ENCODE measurements at regions not wholly inside any gene's neighbourhood (a gene's known extent, or its start where the extent isn't known, plus 50 kb on each side); places are given as distances from the start of the nearest gene placed in this dataset.

DNA sequence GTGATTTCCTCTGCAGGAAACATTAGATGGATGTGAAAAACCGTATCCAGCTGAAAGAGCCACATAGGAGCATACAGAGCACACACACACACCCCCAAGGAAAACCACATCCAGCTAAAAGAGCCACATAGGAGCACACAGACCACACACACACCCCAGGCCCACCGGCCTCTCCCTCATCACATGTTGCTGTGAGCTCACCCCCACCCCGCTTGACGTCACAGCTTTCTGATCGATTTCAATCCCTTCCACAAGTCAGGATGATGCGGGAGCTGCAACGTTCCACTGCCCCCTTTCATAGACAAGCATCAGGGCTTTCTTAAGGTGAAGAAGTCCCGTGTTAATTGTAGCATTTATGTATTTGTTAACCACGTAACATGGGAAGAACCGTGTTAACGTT is 72.4 kb upstream of the SOX1 start:
- Histone ChIP-seq H3K4me1 (ENCODE audit: control insufficient read depth, insufficient read depth, low read length) (no peaks in the 10 kb centered on the region), H3K4me3 (ENCODE audit: insufficient read depth, low read depth, low read length) (no peak overlapping the region), H3K27me3 (ENCODE audit: control insufficient read depth, insufficient read depth, low read length, poor library complexity, severe bottlenecking) (peaks cover 16% of the 10 kb centered on the region), H3K36me3 (ENCODE audit: control insufficient read depth, insufficient read depth, low read length) (no peaks in the 10 kb centered on the region), H3K27ac (ENCODE audit: insufficient read depth, low read depth, low read length, poor library complexity, severe bottlenecking) (no peak overlapping the region), H3K9me3 (ENCODE audit: control insufficient read depth, low read length) (no peaks in the 10 kb centered on the region)
- 90 to 93% methylated on average over 11 of the region's 11 CpGs for WGBS, 2 experiments

DNA sequence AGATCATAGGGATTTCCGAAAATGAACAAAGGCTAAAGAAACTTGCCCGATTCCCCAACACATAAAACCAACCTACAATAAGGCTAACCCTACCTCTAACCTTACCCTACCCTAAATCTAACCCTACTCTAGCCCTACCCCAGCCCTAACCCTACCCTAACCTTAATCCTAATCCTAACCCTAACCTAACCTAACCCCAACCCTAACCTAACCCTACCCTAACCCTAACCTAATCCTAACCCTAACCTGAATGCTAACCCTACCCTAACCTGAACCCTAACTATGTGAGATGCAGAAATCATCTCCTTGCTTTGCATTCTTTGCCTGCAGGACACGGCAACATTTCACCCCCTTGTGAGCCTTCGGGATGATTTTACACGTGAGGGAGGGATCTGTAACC is 67.6 kb upstream of the SOX1 start:
- 77 to 84% methylated on average over 5 of the region's 5 CpGs for WGBS, 2 experiments
- Histone ChIP-seq H3K4me1 (ENCODE audit: control insufficient read depth, insufficient read depth, low read length) (no peaks in the 10 kb centered on the region), H3K36me3 (ENCODE audit: control insufficient read depth, insufficient read depth, low read length) (no peaks in the 10 kb centered on the region), H3K4me3 (ENCODE audit: insufficient read depth, low read depth, low read length) (no peak overlapping the region), H3K27me3 (ENCODE audit: control insufficient read depth, insufficient read depth, low read length, poor library complexity, severe bottlenecking) (peaks cover 22% of the 10 kb centered on the region), H3K27ac (ENCODE audit: insufficient read depth, low read depth, low read length, poor library complexity, severe bottlenecking) (no peak overlapping the region), H3K9me3 (ENCODE audit: control insufficient read depth, low read length) (no peaks in the 10 kb centered on the region)

DNA sequence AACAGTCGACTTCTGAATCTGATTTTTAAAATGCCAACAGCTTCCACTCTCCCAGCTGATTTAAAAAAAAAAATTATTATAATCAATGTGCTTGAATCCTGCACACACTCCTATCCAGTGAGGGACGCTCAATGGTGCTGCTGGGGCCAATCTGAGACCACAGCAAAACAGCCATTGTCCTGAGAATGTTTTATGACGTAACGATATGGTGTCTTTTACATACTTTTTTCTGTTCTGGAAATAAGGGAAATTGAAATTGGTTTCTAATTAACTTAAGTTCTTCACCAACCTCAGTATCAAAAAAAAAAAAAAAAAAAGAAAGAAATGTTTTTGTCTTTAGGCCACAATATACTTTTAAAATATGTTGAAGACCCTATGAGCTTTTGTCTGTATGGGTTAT is 66.1 kb upstream of the SOX1 start:
- Histone ChIP-seq H3K27me3 (ENCODE audit: control insufficient read depth, insufficient read depth, low read length, poor library complexity, severe bottlenecking) (peaks cover 22% of the 10 kb centered on the region), H3K27ac (ENCODE audit: insufficient read depth, low read depth, low read length, poor library complexity, severe bottlenecking) (no peak overlapping the region), H3K4me1 (ENCODE audit: control insufficient read depth, insufficient read depth, low read length) (no peaks in the 10 kb centered on the region), H3K4me3 (ENCODE audit: insufficient read depth, low read depth, low read length) (no peak overlapping the region), H3K9me3 (ENCODE audit: control insufficient read depth, low read length) (no peaks in the 10 kb centered on the region), H3K36me3 (ENCODE audit: control insufficient read depth, insufficient read depth, low read length) (no peaks in the 10 kb centered on the region)
- 94 to 98% methylated on average over 4 of the region's 4 CpGs for WGBS, 2 experiments

DNA sequence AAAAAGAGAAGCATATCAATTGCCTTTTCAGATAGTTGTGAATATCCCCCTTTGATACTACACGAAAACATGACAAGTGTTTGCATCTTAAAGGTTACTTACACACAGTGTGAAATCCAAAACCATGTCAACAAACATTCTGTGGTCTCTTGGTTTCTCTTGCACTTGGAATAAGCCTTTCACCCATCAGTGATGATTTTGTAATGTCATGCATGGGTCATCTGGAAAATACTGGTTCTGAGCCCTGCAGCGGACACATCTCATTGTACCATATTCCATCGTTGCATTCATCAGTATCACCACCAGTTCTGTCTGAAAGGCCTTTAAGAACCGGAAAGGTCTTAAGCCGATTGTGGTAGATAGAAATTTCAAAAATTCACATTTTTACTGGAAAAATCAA is 65.4 kb upstream of the SOX1 start:
- no peaks in the 10 kb centered on the region for H3K36me3 ChIP-seq (ENCODE audit: control insufficient read depth, insufficient read depth, low read length)
- peaks cover 22% of the 10 kb centered on the region for H3K27me3 ChIP-seq (ENCODE audit: control insufficient read depth, insufficient read depth, low read length, poor library complexity, severe bottlenecking)
- no peak overlapping the region for H3K27ac ChIP-seq (ENCODE audit: insufficient read depth, low read depth, low read length, poor library complexity, severe bottlenecking)
- no peaks in the 10 kb centered on the region for H3K9me3 ChIP-seq (ENCODE audit: control insufficient read depth, low read length)
- 93 to 95% methylated on average over 5 of the region's 5 CpGs for WGBS, 2 experiments
- no peaks in the 10 kb centered on the region for H3K4me1 ChIP-seq (ENCODE audit: control insufficient read depth, insufficient read depth, low read length)
- H3K4me3 ChIP-seq (ENCODE audit: insufficient read depth, low read depth, low read length), result no peak overlapping the region

DNA sequence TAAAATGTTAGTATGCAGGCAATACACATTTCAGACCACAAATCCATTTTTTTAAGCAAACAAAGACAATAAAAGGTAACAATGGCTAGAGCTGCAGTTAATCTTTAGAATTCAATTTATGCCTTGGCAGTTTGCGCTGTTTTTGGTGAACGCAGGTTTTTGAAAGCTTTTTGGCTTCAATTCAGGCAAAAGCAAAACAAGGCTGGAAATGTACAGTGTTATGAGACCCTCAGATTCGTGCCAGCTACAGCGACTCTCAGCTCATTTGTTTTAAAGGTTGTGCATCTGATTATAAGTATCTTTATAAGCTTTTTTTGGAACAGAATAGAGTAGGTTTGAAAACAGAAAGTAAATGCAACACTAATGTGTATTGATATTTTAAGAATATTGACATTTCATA is 63.6 kb upstream of the SOX1 start:
- Histone ChIP-seq H3K4me3 (ENCODE audit: insufficient read depth, low read depth, low read length) (no peak overlapping the region), H3K36me3 (ENCODE audit: control insufficient read depth, insufficient read depth, low read length) (no peaks in the 10 kb centered on the region), H3K27ac (ENCODE audit: insufficient read depth, low read depth, low read length, poor library complexity, severe bottlenecking) (no peak overlapping the region), H3K9me3 (ENCODE audit: control insufficient read depth, low read length) (no peaks in the 10 kb centered on the region), H3K4me1 (ENCODE audit: control insufficient read depth, insufficient read depth, low read length) (no peaks in the 10 kb centered on the region), H3K27me3 (ENCODE audit: control insufficient read depth, insufficient read depth, low read length, poor library complexity, severe bottlenecking) (peaks cover 16% of the 10 kb centered on the region)
- 93 to 96% methylated on average over 4 of the region's 4 CpGs for WGBS, 2 experiments

DNA sequence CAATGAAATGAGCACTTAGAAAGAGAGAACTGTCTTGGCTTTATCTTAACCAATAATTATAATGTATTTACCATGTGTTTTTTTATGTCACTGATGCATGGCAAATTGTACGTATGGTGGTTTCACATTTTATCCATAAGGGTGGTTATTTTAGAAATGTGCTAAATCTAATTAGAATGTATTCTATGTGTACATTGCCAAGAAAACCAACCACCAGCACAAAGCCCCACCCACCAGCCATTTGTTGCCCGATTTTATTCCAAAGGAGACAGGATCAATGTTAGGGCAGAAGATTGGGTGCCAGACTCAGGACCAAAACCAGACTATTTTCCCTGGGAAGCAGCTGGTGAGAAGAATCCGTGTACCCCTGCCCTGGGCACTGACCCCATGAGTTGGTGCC is 63.0 kb upstream of the SOX1 start:
- Histone ChIP-seq H3K4me3 (ENCODE audit: insufficient read depth, low read depth, low read length) (no peak overlapping the region), H3K27me3 (ENCODE audit: control insufficient read depth, insufficient read depth, low read length, poor library complexity, severe bottlenecking) (peaks cover 11% of the 10 kb centered on the region), H3K9me3 (ENCODE audit: control insufficient read depth, low read length) (no peaks in the 10 kb centered on the region), H3K4me1 (ENCODE audit: control insufficient read depth, insufficient read depth, low read length) (no peaks in the 10 kb centered on the region), H3K27ac (ENCODE audit: insufficient read depth, low read depth, low read length, poor library complexity, severe bottlenecking) (no peak overlapping the region), H3K36me3 (ENCODE audit: control insufficient read depth, insufficient read depth, low read length) (no peaks in the 10 kb centered on the region)
- WGBS, 2 experiments, result 87 to 91% methylated on average over 2 of the region's 3 CpGs

DNA sequence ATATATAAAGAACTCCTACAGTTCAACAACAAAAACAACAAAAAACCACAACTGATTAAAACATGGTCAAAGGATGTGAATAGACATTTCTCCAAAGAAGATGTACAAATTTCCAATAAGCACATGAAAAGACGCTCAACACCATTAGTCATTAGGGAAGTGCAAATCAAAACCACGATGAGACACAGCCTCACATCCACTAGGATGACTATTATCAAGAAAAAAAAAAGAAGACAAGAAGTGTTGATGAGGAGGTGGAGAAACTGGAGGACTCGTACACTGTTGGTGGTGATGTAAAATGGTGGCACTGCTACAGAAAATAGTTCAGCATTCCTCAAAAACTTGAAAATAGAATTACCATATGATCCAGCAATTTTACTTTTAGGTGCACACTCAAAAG is 61.0 kb upstream of the SOX1 start:
- WGBS, 2 experiments, result 100% methylated on average over 2 to 3 of the region's 3 CpGs

DNA sequence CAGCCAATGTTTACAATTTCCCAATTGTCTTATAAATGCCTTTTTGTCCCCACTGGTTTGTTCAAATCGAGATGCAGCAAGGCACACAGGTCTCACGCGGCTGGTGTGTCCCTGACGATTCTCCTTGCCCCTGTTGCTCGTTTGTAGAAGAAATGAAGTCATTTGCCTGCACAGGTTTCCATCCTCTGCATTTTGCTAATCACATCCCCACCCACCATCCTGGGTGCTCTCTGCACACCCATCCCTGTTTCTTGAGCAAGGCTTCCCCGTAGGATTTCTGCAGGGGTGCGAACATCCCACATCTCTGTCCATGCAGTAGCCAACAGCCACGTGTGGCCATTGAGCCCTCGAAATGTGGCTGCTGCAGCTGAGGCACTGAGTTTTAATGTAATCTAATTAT is 59.8 kb upstream of the SOX1 start:
- WGBS, 2 experiments, result 91 to 95% methylated on average over 9 of the region's 9 CpGs
- H3K4me3 ChIP-seq (ENCODE audit: insufficient read depth, low read depth, low read length), result no peak overlapping the region
- H3K36me3 ChIP-seq (ENCODE audit: control insufficient read depth, insufficient read depth, low read length), result no peaks in the 10 kb centered on the region
- H3K9me3 ChIP-seq (ENCODE audit: control insufficient read depth, low read length), result no peaks in the 10 kb centered on the region
- no peaks in the 10 kb centered on the region for H3K4me1 ChIP-seq (ENCODE audit: control insufficient read depth, insufficient read depth, low read length)
- H3K27ac ChIP-seq (ENCODE audit: insufficient read depth, low read depth, low read length, poor library complexity, severe bottlenecking), result no peak overlapping the region
- H3K27me3 ChIP-seq (ENCODE audit: control insufficient read depth, insufficient read depth, low read length, poor library complexity, severe bottlenecking), result no peaks in the 10 kb centered on the region

More for the DNA sequence above, 61.0 kb upstream of the SOX1 start:
- H3K27ac ChIP-seq (ENCODE audit: insufficient read depth, low read depth, low read length, poor library complexity, severe bottlenecking), result no peak overlapping the region
- no peaks in the 10 kb centered on the region for H3K27me3 ChIP-seq (ENCODE audit: control insufficient read depth, insufficient read depth, low read length, poor library complexity, severe bottlenecking)
- no peaks in the 10 kb centered on the region for H3K9me3 ChIP-seq (ENCODE audit: control insufficient read depth, low read length)
- no peaks in the 10 kb centered on the region for H3K4me1 ChIP-seq (ENCODE audit: control insufficient read depth, insufficient read depth, low read length)
- H3K36me3 ChIP-seq (ENCODE audit: control insufficient read depth, insufficient read depth, low read length), result no peaks in the 10 kb centered on the region
- H3K4me3 ChIP-seq (ENCODE audit: insufficient read depth, low read depth, low read length), result no peak overlapping the region

DNA sequence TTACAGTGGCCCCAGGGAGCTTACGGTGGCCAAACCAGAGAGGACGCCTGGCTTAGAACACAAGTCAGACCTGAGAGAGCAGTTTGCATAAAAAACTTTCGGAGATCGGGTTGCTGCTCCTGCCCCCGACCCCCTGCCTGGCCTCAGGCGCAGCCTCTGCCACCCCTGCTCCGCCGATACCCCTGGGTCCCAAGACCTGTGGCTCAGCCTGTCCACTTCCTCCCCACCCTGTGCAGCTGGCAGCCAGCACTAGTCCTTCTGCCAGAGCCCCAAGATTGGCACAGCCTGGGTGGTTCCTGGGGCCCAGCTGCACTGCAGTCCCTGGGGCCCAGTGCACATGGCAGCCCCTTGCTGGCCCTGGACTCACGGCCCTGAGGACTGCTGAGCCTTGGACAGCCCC is 56.2 kb upstream of the SOX1 start:
- no peak overlapping the region for H3K4me3 ChIP-seq (ENCODE audit: insufficient read depth, low read depth, low read length)
- H3K36me3 ChIP-seq (ENCODE audit: control insufficient read depth, insufficient read depth, low read length), result no peaks in the 10 kb centered on the region
- H3K27me3 ChIP-seq (ENCODE audit: control insufficient read depth, insufficient read depth, low read length, poor library complexity, severe bottlenecking), result no peaks in the 10 kb centered on the region
- WGBS, 2 experiments, result 85 to 87% methylated on average over 9 of the region's 9 CpGs
- no peaks in the 10 kb centered on the region for H3K9me3 ChIP-seq (ENCODE audit: control insufficient read depth, low read length)
- H3K27ac ChIP-seq (ENCODE audit: insufficient read depth, low read depth, low read length, poor library complexity, severe bottlenecking), result no peak overlapping the region
- no peaks in the 10 kb centered on the region for H3K4me1 ChIP-seq (ENCODE audit: control insufficient read depth, insufficient read depth, low read length)

DNA sequence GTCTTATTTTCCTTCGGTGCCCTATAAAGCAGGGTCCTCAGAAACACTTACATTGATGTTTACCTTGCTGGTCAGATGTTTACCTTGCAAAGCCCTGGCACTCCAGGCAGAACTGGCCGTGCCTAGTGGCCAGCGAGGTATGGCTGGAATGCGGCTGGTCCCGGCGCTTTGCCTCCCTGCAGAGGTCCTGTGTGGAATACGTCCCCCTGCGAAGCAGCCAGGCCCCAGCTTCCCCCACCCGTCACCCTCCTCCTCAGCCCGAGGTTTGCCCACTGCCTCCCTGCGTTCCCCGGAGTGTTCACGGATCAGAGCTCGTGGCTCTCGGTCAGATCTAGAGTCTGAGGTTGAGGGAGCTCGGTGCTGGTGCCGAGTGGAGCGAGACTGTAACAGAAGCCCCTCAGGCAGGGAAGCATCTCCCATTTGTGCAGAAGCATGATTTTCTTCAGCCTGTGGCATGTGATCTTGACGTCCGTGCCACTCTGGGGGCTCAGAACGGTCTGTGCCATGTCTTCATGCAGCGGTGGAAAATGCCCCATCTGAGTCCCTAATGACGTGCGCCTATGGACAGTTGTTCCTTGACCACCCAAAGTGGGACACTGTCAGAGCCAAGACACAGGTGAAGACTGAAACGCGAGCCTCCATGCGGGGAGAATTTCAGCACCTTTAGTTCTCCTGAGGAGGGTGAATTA is 54.8 kb upstream of the SOX1 start:
- Histone ChIP-seq H3K9me3 (ENCODE audit: control insufficient read depth, low read length) (no peaks in the 10 kb centered on the region), H3K36me3 (ENCODE audit: control insufficient read depth, insufficient read depth, low read length) (no peaks in the 10 kb centered on the region), H3K4me3 (ENCODE audit: insufficient read depth, low read depth, low read length) (no peak overlapping the region), H3K4me1 (ENCODE audit: control insufficient read depth, insufficient read depth, low read length) (no peaks in the 10 kb centered on the region), H3K27ac (ENCODE audit: insufficient read depth, low read depth, low read length, poor library complexity, severe bottlenecking) (no peak overlapping the region), H3K27me3 (ENCODE audit: control insufficient read depth, insufficient read depth, low read length, poor library complexity, severe bottlenecking) (no peaks in the 10 kb centered on the region)
- 77 to 81% methylated on average over 27 of the region's 27 CpGs for WGBS, 2 experiments

DNA sequence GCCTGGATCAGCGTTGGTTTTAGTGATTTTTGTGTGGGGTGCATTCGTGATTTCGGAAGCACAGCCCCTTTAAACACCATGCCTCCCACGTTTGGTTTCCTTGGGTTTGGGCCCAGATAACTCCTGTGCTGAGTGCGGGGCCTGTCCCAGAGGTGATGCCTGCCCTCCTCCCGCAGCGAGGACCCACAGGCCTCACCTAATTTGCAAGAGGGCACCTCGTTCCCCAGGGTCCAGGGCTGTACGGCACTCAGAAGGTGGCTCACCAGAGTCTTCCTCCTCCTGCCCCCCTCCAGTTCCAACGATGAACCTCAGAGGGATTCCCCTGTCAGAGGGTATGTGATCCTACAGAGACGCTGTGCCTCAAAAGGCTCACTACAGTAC is 54.3 kb upstream of the SOX1 start:
- H3K27me3 ChIP-seq (ENCODE audit: control insufficient read depth, insufficient read depth, low read length, poor library complexity, severe bottlenecking), result no peaks in the 10 kb centered on the region
- no peaks in the 10 kb centered on the region for H3K4me1 ChIP-seq (ENCODE audit: control insufficient read depth, insufficient read depth, low read length)
- H3K9me3 ChIP-seq (ENCODE audit: control insufficient read depth, low read length), result no peaks in the 10 kb centered on the region
- H3K36me3 ChIP-seq (ENCODE audit: control insufficient read depth, insufficient read depth, low read length), result no peaks in the 10 kb centered on the region
- WGBS, 2 experiments, result 89 to 91% methylated on average over 11 of the region's 11 CpGs
- H3K4me3 ChIP-seq (ENCODE audit: insufficient read depth, low read depth, low read length), result no peak overlapping the region
- no peak overlapping the region for H3K27ac ChIP-seq (ENCODE audit: insufficient read depth, low read depth, low read length, poor library complexity, severe bottlenecking)

All from ectodermal cell (in vitro differentiated cells).